Lung (tissue), 11 donors: ENCODE measurements at regions not wholly inside any gene's neighbourhood (a gene's known extent, or its start where the extent isn't known, plus 50 kb on each side); places are given as distances from the start of the nearest gene placed in this dataset.
"Not testable (repeated sequence)": the region's sequence is repeated elsewhere in the genome, so short reads cannot be mapped to it uniquely, and the experiment has no call there.

Experiments used
- ATAC-seq: fragments of 200-7000 bp; cut with Tn5 transposase; one replicate; pipeline ENCODE4 v1.9.1; 2020; ENCODE audit warnings: moderate number of reproducible peaks; ENCODE audit not compliant: insufficient read depth, low FRiP score
- DNase-seq, 3 donors: peaks; one replicate each; pipeline ENCODE4 v3.0.0-alpha.2; 2013 to 2017
- H3K27ac ChIP-seq, 2 donors: one replicate each; pipeline ENCODE4 v1.5.1; 2013; ENCODE audit warnings: mild to moderate bottlenecking in 2 of 2, moderate library complexity in 2 of 2, control low read depth in 1 of 2, inconsistent platforms in 1 of 2, low read depth in 1 of 2, low read length in 1 of 2
- H3K27me3 ChIP-seq, 3 donors: one replicate each; pipeline ENCODE4 v1.5.1; 2013; ENCODE audit warnings: low read length in 2 of 3; ENCODE audit not compliant: control insufficient read depth in 3 of 3, insufficient read depth in 3 of 3
- H3K36me3 ChIP-seq, 4 donors: one replicate each; pipeline ENCODE4 v1.5.1; 2013; ENCODE audit warnings: low read length in 4 of 4, mild to moderate bottlenecking in 1 of 4, moderate library complexity in 1 of 4; ENCODE audit not compliant: control insufficient read depth in 4 of 4, insufficient read depth in 4 of 4
- H3K4me1 ChIP-seq, 5 donors: one replicate each; pipeline ENCODE4 v1.5.1; 2013; ENCODE audit warnings: low read length in 5 of 5, mild to moderate bottlenecking in 2 of 5, moderate library complexity in 1 of 5; ENCODE audit not compliant: control insufficient read depth in 5 of 5, insufficient read depth in 5 of 5
- H3K4me3 ChIP-seq: one replicate; pipeline ENCODE4 v1.5.1; 2013; ENCODE audit warnings: mild to moderate bottlenecking, control low read depth, moderate library complexity
- H3K9ac ChIP-seq, 2 donors: one replicate each; pipeline ENCODE4 v1.5.1; 2013; ENCODE audit warnings: low read length in 2 of 2, control low read depth in 1 of 2; ENCODE audit not compliant: insufficient read depth in 1 of 2
- H3K9me3 ChIP-seq, 4 donors: one replicate each; pipeline ENCODE4 v1.5.1; 2013; ENCODE audit warnings: low read length in 3 of 4, mild to moderate bottlenecking in 1 of 4, moderate library complexity in 1 of 4; ENCODE audit not compliant: control insufficient read depth in 4 of 4, insufficient read depth in 3 of 4
- CTCF ChIP-seq: IDR thresholded peaks from 2 replicates; pipeline ENCODE4 v1.5.1; 2012; ENCODE audit warnings: mild to moderate bottlenecking; ENCODE audit errors: control extremely low read depth, extremely low read depth
- WGBS, 2 donors: extraction: QIAGEN DNeasy Blood & Tissue Kit; methylation state at CpG; one replicate each; pipeline ENCODE4 v1.1.7; 2013; 5-methylcytosine and 5-hydroxymethylcytosine counted together
- donor health status: control.
- donor health status: control.
- donor health status: Bipolar disorder and iron deficiency.
- donor health status: healthy.
- donor health status: DM: yes; HTN: yes; CAD: no.

- Histone ChIP-seq H3K27ac (no peak overlapping the region), H3K9me3 (no peaks in the 10 kb centered on the region), H3K4me3 (no peak overlapping the region), H3K4me1 (no peaks in the 10 kb centered on the region), H3K27me3 (peaks cover 0 to 22% (median 13%) of the 10 kb centered on the region in 3 donors), H3K9ac (no peak overlapping the region), H3K36me3 (no peaks in the 10 kb centered on the region)
- ATAC-seq (no peak), DNase-seq (no peak)
- 39 to 40% methylated on average over 19 of the region's 19 CpGs for WGBS, 2 donors
- no peak for TF ChIP-seq CTCF
Measured at GRCh38 chr6:27720607-27721580, 191.3 kb downstream of the OR2B2 start.

- not testable (repeated sequence) for H3K9ac ChIP-seq, H3K27ac ChIP-seq, H3K9me3 ChIP-seq, H3K4me3 ChIP-seq, H3K4me1 ChIP-seq, ATAC-seq, H3K36me3 ChIP-seq, DNase-seq
- peaks cover 0 to 22% (median 13%) of the 10 kb centered on the region in 3 donors for H3K27me3 ChIP-seq
- 61 to 65% methylated on average over 8 of the region's 8 CpGs for WGBS, 2 donors
Measured at GRCh38 chr6:27719039-27719438, 193.2 kb downstream of the OR2B2 start.

GRCh38 chr6:27706431-27706830 is 205.8 kb downstream of the OR2B2 start:
- Histone ChIP-seq H3K27ac (no peak overlapping the region), H3K9me3 (no peaks in the 10 kb centered on the region), H3K4me3 (no peak overlapping the region), H3K9ac (no peak overlapping the region), H3K4me1 (no peaks in the 10 kb centered on the region), H3K27me3 (no peaks in the 10 kb centered on the region), H3K36me3 (peaks cover 0 to 7% (median 4%) of the 10 kb centered on the region in 4 donors)
- WGBS, 2 donors = 85 to 96% methylated on average over 3 of the region's 3 CpGs
- no peak for TF ChIP-seq CTCF
- DNase-seq = no peak
- ATAC-seq = no peak

- no peak for TF ChIP-seq CTCF
- ATAC-seq (no peak), DNase-seq (no peak)
- peaks cover 0 to 4% (median 0%) of the 10 kb centered on the region in 4 donors for H3K36me3 ChIP-seq
- H3K4me3 ChIP-seq = no peak overlapping the region
- no peaks in the 10 kb centered on the region for H3K4me1 ChIP-seq
- H3K9ac ChIP-seq = no peak overlapping the region
- H3K27ac ChIP-seq = no peak overlapping the region
- 71 to 81% methylated on average over 6 of the region's 6 CpGs for WGBS, 2 donors
- no peaks in the 10 kb centered on the region for H3K9me3 ChIP-seq
- H3K27me3 ChIP-seq = no peaks in the 10 kb centered on the region
Measured at GRCh38 chr6:27700337-27700736, 211.9 kb downstream of the OR2B2 start.
